ENCODE measurements at regions not wholly inside any gene's neighbourhood (a gene's known extent, or its start where the extent isn't known, plus 50 kb on each side); places are given as distances from the start of the nearest gene placed in this dataset.
"Not testable (repeated sequence)": the region's sequence is repeated elsewhere in the genome, so short reads cannot be mapped to it uniquely, and the experiment has no call there.

- DNase-seq (ENCODE audit: low spot score) = no peak
Measured at GRCh38 chr2:194686569-194686968, 970.5 kb upstream of the SLC39A10 start.

- no peak for DNase-seq (ENCODE audit: low spot score)
Measured at GRCh38 chr2:194674043-194674442, 983.0 kb upstream of the SLC39A10 start.

GRCh38 chr2:194672994-194673393 is 984.0 kb upstream of the SLC39A10 start:
- DNase-seq (ENCODE audit: low spot score) = no peak

- no peak for DNase-seq (ENCODE audit: low spot score)
Measured at GRCh38 chr2:194661431-194661830, 995.6 kb upstream of the SLC39A10 start.

GRCh38 chr2:194639057-194639456 is 1018.0 kb upstream of the SLC39A10 start:
- DNase-seq (ENCODE audit: low spot score) = not testable (repeated sequence)

GRCh38 chr2:194621945-194622344 is 1035.1 kb upstream of the SLC39A10 start:
- DNase-seq (ENCODE audit: low spot score) = no peak

GRCh38 chr2:194619366-194619765 is 1037.7 kb upstream of the SLC39A10 start:
- no peak for DNase-seq (ENCODE audit: low spot score)

- DNase-seq (ENCODE audit: low spot score) = no peak
Measured at GRCh38 chr2:194618432-194618831, 1038.6 kb upstream of the SLC39A10 start.

GRCh38 chr2:194616334-194616733 is 1040.7 kb upstream of the SLC39A10 start:
- no peak for DNase-seq (ENCODE audit: low spot score)

GRCh38 chr2:194610297-194610696 is 1046.7 kb upstream of the SLC39A10 start:
- DNase-seq (ENCODE audit: low spot score) = no peak

GRCh38 chr2:194603429-194603828 is 1053.6 kb upstream of the SLC39A10 start:
- no peak for DNase-seq (ENCODE audit: low spot score)

- no peak for DNase-seq (ENCODE audit: low spot score)
Measured at GRCh38 chr2:194602750-194603149, 1054.3 kb upstream of the SLC39A10 start.

GRCh38 chr2:194591192-194591591 is 1065.8 kb upstream of the SLC39A10 start:
- no peak for DNase-seq (ENCODE audit: low spot score)

GRCh38 chr2:194587739-194588270 is 1069.2 kb upstream of the SLC39A10 start:
- DNase-seq (ENCODE audit: low spot score) = no peak

GRCh38 chr2:194567661-194568017 is 1089.4 kb upstream of the SLC39A10 start:
- DNase-seq (ENCODE audit: low spot score) = no peak

GRCh38 chr2:194566907-194567660 is 1089.9 kb upstream of the SLC39A10 start:
- no peak for DNase-seq (ENCODE audit: low spot score)

- DNase-seq (ENCODE audit: low spot score) = no peak
Measured at GRCh38 chr2:194564422-194564821, 1092.6 kb upstream of the SLC39A10 start.

GRCh38 chr2:194562329-194562728 is 1094.7 kb upstream of the SLC39A10 start:
- no peak for DNase-seq (ENCODE audit: low spot score)

GRCh38 chr2:194559964-194560363 is 1097.1 kb upstream of the SLC39A10 start:
- no peak for DNase-seq (ENCODE audit: low spot score)

GRCh38 chr2:194559523-194559922 is 1097.5 kb upstream of the SLC39A10 start:
- DNase-seq (ENCODE audit: low spot score) = no peak

- no peak for DNase-seq (ENCODE audit: low spot score)
Measured at GRCh38 chr2:194557993-194558392, 1099.0 kb upstream of the SLC39A10 start.

GRCh38 chr2:194556629-194557028 is 1100.4 kb upstream of the SLC39A10 start:
- no peak for DNase-seq (ENCODE audit: low spot score)

- DNase-seq (ENCODE audit: low spot score) = no peak
Measured at GRCh38 chr2:194553980-194554379, 1103.0 kb upstream of the SLC39A10 start.

- no peak for DNase-seq (ENCODE audit: low spot score)
Measured at GRCh38 chr2:194550702-194551101, 1106.3 kb upstream of the SLC39A10 start.

All from CD4-positive, alpha-beta T cell treated with Interleukin-6 at 100 ng/mL for 8 hours (primary cell).